DMS153 treated with DMSO at 0.1 percent for 48 hours (cell line): ENCODE measurements at regions not wholly inside any gene's neighbourhood (a gene's known extent, or its start where the extent isn't known, plus 50 kb on each side); places are given as distances from the start of the nearest gene placed in this dataset.

Experiments
- DNase-seq: peaks from one replicate; lab custom pipeline; 2025; ENCODE audit not compliant: unreplicated experiment; lab: John Stamatoyannopoulos, UW

DNA sequence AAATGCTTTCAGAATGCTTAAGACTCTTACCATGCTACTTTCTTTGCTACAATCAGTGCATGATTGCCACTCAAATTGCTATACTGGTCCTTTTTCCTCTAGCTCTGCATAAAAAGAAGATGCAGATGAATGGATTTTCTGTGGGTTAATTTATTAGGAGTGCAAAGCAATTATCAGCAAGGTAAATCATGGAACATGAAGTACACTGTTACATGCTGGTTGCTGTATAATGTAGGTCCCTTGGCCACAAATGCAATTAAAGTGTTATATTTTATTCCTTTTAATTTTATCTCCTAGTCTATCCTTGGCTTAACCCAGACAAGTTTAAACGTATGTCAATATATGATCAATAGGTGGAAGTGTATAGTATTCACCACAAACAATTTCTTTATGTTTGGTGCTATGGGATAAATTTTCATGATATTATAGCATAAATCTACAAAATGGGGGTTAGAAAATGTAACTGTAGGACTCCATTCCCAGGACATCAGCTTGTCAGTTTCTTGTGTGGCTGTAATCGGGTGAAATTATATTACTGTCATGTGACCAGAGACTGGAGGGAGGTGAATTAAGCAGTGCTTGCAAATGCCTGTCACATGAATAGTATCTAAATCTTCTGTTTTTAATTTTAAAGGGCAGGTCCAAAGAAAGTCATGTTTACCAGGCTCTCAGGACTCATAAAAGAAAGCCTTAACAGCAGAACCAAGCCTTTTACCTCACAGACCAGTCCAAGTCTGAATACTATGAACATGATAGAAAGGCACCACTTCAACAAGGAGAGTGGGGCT lies 176.9 kb upstream of the ID4 start:
- no peak for DNase-seq

DNA sequence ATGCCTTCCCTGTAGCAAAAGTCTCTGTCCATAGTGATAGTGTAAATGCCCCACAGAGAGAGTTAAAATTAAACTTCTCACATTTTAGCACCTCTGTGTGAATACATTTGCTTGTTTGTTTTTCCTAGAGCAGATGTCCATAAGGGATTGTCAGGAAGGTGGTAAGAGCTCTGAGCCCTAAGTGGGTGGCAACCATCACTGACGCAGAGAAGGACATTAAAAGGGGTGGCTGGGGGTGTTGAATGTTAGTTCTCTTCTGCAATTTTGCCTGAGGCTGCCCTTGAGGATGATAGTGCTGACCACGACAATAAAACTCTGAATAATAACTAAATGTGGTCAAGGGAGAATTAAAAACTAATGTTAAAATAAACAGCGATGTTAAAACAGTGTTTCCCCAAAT lies 174.3 kb upstream of the ID4 start:
- DNase-seq = no peak

DNA sequence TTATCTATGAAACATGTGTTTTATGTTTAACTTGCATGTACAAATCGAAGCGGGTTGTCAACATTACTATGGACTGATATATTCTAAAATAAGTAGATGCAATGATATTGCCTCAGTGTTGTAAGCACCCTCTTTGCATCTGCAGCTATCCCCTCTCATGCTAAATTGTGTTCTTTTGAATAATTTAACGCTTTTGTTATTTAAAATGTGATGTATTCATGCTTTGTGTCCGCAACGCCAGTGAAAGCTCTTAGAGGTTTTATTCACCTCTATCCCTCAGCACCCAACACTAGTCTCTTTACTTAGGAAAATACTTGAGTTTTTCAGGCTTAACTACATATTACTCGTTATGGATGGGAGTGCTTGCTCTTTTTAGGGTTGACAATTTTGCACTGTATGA lies 173.7 kb upstream of the ID4 start:
- no peak for DNase-seq

DNA sequence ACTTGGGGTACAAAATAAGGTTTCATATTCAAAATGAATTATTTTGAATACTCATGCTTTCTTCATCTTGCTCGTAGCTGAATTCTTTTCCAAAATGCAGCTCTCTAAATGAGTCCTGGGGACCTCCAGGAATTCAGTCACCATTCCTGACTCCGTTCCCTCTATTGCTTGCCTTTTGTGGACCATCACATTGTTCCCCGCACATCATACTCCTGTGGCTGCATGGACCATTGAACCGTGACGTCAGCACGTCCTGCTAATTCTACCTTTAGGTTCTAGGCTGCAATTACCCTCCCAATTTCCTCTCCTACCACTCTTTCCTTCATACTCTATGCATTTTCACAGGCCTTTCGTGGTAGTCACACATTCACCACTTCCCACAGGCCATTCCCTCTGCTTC lies 173.1 kb upstream of the ID4 start:
- DNase-seq = no peak

DNA sequence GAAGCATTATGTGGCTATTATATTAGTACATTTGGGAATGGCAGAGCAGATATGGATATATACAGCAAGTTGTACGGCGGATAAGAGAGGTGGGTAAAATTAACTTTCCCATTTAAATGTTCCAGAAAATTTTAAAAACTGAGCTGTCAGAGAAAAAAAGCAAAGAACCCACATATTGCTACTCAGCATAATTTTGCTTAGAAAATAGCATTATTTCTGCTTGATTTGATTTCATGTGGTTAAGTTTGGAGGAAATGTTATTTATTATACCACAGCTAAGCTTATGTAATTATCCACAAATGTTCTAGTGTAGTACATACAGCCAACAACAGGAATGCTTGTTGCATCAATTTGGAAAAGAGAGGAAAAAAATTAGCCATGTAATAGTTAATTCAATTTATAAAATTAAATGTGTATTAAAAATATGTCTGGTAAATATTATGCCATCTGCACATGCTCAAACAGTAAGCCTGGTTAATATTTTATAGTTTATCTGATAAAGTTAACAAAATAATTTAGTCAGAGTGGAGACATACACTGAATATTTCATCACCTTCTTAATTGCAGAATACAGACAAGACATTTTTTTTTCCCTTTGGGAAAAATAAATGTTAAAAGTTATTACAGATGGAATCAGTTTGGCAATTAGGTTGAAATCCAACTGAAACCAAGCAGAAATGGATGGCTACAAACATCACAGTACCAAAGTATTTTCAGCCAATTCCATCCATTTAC lies 172.1 kb upstream of the ID4 start:
- DNase-seq = no peak

DNA sequence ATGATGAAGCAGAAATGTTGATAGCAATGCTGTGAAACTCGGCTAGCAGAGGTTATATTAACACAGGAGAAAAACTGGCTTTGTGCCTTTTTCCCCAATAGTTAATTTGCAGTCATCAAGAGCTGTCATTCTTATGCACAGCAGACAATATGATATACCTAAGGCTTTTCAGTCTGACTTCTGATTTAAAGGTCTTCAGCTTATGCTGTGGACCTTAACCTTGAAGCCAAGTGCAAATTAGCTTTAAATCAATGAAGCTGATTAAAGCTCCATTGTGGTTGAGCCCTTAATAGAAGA lies 171.6 kb upstream of the ID4 start:
- DNase-seq = no peak

DNA sequence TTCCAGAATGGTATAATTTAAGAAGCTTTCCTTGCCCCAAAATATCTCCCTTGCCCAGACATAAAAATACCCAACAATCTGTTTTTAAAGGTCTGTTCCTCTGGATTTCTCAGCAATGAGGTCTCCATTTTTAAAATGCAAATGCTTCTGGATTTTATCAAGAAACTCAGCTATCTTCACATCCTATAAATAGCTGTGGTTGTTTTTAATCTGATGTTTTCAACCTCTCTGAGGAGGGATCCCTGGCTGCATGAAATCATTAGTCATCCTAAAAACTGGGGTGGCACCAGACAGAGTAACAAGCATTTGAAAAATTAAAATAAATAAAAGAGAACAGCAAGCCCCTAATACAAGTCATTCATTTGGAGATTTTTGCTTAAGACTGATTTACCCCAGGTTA lies 168.5 kb upstream of the ID4 start:
- no peak for DNase-seq

DNA sequence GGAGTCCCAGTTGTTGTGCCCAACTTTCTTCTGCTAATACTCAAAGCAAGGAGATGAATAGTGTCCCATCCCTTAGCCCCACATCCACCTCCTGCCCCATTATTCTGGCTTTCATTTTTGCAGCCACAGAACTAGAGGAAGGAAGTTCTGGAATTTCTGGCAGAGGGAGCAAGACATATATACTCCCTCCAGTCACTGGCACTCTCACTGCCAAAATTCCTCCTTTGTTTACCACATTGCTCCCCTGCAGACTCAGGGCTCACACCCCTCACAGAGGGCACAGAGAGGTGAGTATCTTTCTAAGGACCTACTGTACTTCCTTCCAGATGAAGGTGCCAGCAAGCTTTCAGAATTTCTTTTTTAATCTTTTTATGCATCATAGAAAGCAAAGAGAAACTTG lies 168.0 kb upstream of the ID4 start:
- DNase-seq = no peak

DNA sequence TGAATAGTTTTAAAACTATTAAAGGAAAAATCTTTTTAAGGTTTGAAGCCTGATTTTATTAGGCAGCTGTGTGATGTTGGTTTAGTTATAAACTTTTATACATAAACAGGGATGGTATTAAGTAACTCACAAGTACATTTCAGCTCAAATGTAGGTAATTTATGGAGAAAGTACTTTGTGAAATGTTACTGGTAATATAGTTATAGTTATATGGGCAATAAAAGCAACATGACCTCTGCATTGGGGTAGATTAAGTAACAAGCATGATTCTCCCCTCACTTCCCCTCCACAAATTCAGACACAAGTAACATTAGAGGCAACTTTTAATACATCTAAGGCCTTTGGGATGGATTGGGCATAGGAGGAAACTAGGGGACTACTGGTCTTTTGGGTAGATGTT lies 154.3 kb upstream of the ID4 start:
- no peak for DNase-seq

DNA sequence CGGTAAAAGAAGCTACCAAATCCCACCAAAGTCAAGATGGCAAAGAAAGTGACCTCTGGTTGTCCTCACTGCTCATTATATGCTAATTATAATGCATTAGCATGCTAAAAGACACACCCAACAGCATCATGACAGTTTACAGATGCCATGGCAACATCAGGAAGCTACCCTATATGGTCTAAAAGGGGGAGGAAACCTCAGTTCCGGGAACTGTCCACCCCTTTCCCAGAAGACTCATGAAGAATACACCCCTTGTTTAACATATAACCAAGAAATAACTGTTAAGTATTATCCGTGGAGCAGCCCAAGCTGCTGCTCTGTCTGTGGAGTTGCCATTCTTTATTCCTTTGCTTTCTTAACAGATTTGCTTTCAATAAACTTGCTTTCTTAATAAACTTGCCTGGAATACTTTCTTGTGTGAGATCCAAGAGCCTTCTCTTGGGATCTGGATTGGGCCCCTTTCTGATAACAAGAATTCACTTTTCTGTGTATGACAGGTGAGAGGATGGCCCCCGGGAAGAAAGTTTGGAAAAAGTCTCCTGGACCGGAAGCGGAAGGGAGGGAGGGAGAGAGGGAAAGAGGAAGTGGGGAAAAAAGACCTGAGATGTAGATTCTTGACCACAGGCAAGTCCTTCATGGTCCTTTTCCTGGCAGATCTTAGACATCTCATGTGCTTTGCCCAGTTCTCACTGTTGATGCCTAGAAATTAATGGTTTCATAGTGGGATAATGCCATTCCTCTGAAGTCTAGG lies 146.7 kb upstream of the ID4 start:
- DNase-seq = no peak

DNA sequence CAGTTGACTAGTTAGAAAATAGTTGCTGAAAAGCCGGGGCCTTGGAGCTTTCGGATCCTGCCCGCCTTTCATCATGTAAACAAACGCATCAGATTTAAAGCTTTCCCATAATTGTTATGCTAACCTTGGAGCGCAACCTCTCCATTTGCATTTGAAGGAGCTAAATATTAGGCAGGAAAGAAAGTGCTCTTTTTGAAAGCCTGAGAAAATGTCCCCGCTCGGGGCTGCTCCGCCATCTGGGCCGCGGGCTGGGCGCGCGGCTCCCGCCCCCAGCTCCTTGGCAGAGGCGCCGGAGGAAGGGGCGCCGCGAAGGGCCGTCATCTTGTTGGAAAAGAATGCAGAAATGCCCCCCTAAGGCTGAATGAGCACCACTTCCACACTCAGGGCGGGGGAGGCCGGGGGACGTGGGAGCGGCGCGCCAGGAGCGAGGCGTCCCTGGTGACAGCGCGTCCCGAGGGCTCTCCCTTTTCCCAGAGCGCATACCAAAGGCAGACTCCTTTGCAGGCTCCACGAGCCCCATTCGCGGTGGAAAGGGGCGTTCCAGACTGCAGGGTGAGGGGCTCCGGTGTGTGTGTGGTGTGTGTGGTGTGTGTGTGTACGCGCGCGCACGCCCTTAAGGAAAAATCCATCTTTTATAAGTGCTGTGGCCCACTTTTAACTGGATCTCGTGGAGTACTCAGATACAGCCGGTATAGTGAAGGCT lies 145.6 kb upstream of the ID4 start:
- peak; percentile 18 for DNase-seq

DNA sequence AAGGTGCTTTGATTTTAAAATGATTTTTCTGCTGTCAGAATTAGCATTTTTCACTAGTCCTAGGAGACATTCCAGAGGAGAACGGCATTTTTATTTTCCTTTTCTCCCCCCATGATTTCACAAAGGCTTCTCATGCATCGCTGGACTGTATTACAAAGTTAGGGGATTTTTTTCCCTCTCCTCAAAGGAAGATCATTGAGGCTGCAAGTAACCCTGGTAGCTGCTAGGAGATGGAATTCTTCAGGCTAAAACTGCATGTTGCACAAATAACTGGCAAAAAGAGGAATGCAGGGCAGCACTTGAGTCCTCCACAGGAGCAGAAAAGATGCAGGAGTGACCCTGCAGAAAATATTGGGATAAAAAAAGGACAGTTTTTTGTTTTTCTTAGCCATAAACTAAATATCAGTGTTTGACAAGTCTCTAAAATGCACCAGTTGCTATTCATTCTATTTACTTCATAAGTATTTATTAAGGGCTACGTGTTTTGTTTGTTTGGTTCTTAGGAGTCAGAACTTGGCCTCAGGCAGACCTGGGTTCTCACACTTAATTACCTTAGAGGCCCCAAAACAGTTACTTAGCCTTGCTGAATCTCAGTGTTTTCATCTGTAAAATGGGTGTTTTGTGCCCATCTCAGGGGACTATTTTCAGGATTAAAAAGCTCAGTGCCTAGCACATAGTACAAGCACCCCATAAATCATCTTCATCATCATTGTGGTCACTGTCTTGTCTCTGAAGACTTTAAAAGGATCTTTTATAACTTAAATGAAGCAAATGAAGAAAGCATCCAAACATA lies 144.5 kb upstream of the ID4 start:
- DNase-seq = no peak

DNA sequence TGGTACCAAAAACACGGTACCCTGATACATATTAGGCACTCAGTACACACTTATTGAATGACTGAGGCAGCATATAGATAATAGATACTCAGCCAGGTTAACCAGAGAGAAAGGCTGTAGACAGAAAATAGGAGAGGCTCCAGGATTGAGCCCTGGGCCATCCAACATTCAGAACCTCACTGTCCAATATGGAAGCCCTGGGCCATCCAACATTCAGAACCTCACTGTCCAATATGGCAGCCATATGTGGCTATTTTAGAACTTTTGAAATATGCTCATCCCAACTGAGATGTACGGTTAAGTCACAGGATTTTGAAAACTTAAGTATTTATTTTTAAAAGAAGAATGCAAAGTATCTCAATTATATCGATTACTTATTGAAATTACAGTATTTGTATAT lies 142.5 kb upstream of the ID4 start:
- DNase-seq = no peak

DNA sequence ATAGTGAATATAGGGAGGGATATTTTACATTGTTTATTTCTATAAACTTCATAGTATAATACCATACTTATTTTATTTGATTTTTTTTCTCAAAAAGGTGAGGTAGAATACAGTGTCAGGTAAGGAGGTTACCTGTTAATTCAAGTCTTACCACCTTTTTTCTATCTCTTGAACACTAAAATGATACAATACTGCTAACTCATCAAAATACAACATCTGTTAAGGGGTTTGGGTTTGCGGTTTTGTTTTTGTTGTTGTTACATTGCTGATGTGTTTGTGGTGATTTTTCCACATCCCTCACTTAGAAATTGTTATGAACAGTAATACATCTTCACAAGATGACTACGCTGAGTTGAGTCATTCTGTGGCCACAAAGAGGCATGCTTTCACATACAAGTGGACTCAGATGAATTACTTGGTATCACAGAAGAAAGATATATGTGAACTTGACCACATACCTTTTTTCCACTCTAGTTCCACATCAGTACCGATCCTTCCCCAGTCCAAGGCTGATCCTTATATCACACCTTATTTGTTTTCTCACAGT lies 139.4 kb upstream of the ID4 start:
- no peak for DNase-seq

DNA sequence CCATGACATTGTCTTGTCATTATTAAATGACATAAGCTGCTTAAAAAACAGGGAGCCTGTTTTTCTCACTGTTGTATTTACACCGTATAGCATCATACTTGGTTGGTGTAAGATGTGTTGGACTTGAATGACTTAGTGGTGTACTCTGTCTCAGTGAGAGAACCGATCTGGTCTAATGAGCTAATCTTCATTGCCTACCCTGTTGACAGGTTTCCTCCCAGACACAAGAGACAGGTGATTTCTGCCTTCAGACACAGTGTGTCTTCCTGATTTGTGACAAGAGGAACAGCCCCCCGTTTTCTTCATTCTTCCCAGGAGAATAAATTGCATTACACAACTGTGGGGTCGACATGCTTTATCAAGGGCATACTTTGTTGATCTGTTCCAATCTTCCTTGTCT lies 137.2 kb upstream of the ID4 start:
- DNase-seq = no peak

DNA sequence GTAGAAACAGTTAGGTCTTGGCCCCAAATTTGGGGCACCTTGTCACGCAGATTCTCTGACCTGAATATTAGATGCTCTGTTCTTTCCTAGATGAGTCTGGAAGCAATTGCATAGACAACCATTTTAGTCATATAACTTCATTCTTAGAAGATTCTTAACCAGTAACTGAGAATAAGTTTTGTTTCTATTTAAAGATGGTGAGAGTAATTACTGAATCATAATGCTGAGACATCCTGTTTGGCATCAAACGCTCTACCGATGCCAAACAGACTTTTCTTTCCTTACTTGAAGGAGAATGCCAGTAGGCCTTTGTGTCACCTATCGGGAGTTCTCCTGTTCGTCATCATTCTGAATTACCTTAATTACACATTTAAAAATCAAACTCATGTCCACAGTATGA lies 131.6 kb upstream of the ID4 start:
- DNase-seq = no peak

DNA sequence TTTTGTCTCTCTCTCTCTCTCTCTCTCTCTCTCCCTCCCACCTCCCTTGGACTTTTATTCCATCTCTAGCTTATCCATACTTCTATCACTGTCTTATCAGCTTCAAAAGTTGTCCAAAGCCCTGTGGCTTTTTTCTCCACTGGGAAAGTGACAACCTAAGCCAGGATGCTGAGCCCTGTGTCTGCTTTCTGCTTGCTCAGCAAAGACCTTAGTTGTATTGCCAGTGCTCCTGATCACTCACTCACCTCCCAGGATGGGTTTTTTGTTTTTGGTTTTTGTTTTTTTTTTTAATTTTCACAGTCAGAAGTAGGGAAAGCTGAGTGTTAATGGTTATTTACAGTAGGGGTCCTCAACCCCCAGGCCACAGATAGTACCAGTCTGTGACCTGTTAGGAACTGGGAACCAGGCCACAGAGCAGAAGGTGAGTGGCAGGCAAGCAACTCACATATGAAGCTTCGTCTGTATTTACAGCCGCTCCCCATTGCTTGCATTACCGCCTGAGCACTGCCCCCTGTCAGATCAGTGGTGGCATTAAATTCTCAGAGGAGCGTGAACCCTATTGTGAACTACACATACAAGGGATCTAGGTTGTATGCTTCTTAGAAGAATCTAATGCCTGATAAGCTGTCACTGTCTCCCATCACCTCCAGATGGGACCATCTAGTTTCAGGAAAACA lies 125.0 kb upstream of the ID4 start:
- DNase-seq = no peak

DNA sequence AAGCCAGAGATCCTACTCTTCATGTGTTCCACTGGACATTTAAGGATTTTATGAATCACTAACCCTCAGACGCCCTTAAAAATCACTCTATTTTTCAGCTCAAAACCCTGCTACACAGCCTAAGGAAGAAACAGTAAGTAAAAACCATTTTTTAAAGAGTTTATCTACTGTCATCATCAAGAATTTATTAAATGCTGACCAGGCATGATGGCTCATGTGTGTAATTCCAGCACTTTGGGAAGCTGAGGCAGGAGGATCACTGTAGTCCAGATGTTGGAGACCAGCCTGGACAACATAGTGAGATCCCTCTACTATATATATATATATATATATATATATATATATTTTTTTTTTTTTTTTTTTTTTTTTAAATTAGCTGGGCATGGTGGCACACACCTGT lies 124.2 kb upstream of the ID4 start:
- DNase-seq = no peak

DNA sequence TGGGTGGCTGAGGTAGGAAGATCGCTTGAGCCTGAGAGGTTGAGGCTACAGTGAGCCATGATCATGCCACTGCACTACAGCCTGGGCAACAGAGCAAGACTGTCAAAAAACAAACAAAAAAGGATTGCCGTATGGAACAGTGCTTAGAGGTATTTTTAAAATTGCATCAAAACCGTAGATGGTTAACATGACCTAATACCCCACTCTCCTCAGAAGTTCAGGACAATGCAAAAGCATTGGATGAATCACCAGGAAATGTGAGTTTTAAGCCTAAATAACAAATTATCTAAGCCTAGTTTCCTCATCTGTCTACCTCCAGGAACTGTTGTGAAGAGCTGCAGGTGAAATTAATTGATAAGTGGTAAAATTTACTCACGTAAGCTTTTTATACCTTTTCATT lies 123.8 kb upstream of the ID4 start:
- DNase-seq = no peak

DNA sequence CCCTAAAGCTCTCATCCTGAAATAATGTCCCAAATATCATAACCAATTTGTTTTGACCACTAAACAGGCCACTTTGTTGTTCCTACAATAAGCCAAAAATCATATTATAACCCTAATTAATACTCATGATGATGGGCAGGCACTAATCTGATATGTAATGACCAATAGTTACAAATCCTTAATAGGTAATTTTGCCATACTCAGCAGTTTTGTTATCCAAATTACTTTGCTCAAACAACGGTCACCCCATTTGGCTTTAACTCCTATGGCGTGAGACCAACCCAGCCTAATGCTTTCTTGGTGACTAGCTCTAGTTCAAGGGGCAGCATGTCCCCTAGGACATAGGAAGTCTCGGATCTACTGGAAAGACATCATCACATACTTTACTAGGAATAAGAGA lies 123.2 kb upstream of the ID4 start:
- DNase-seq = no peak
